Mesendoderm (in vitro differentiated cells): ENCODE measurements at regions not wholly inside any gene's neighbourhood (a gene's known extent, or its start where the extent isn't known, plus 50 kb on each side); places are given as distances from the start of the nearest gene placed in this dataset.
"Not testable (repeated sequence)": the region's sequence is repeated elsewhere in the genome, so short reads cannot be mapped to it uniquely, and the experiment has no call there.

ENCODE experiments used
- DNase-seq: peaks from one replicate; pipeline ENCODE4 v3.0.0; 2013
- H2AK5ac ChIP-seq: 2 replicates; pipeline ENCODE4 v1.6.1; 2013; ENCODE audit warnings: low read length, inconsistent platforms
- H2BK120ac ChIP-seq: 2 replicates; pipeline ENCODE4 v1.6.1; 2013; ENCODE audit warnings: low read depth, mild to moderate bottlenecking, low read length, moderate library complexity, mixed read lengths
- H2BK15ac ChIP-seq: replicated peaks from 2 replicates; pipeline ENCODE4 v1.6.1; 2013; ENCODE audit warnings: low read depth, mild to moderate bottlenecking, moderate library complexity
- H2BK5ac ChIP-seq: 2 replicates; pipeline ENCODE4 v1.6.1; 2013; ENCODE audit warnings: low read length, inconsistent platforms
- H3K18ac ChIP-seq: 2 replicates; pipeline ENCODE4 v1.6.1; 2013; ENCODE audit warnings: mild to moderate bottlenecking, low read length, mixed read lengths
- H3K23ac ChIP-seq: one replicate; pipeline ENCODE4 v1.6.1; 2013; ENCODE audit warnings: low read length
- H3K27ac ChIP-seq: 2 replicates; pipeline ENCODE4 v1.5.1; 2013; ENCODE audit warnings: low read depth, mild to moderate bottlenecking, inconsistent platforms, low read length, moderate library complexity
- H3K27me3 ChIP-seq: 2 replicates; pipeline ENCODE4 v1.6.1; 2013; ENCODE audit warnings: low read length, control low read depth, mild to moderate bottlenecking, inconsistent platforms; ENCODE audit not compliant: insufficient read depth, poor library complexity
- H3K36me3 ChIP-seq: 2 replicates; pipeline ENCODE4 v1.6.1; 2013; ENCODE audit warnings: low read length, inconsistent platforms; ENCODE audit not compliant: control insufficient read depth, insufficient read depth
- H3K4ac ChIP-seq: one replicate; pipeline ENCODE4 v1.6.1; 2013; ENCODE audit warnings: low read depth, mild to moderate bottlenecking, low read length, moderate library complexity
- H3K4me1 ChIP-seq: 2 replicates; pipeline ENCODE4 v1.6.1; 2013; ENCODE audit warnings: low read depth, low read length, inconsistent platforms; ENCODE audit not compliant: control insufficient read depth
- H3K4me2 ChIP-seq: 2 replicates; pipeline ENCODE4 v1.6.1; 2013; ENCODE audit warnings: low read length
- H3K4me3 ChIP-seq: 2 replicates; pipeline ENCODE4 v1.5.1; 2013; ENCODE audit warnings: mild to moderate bottlenecking, low read length
- H3K56ac ChIP-seq: one replicate; pipeline ENCODE4 v1.6.1; 2013; ENCODE audit warnings: low read length
- H3K79me1 ChIP-seq: 2 replicates; pipeline ENCODE4 v1.6.1; 2013; ENCODE audit warnings: low read length, inconsistent platforms
- H3K79me2 ChIP-seq: 2 replicates; pipeline ENCODE4 v1.6.1; 2013; ENCODE audit warnings: mild to moderate bottlenecking, low read length; ENCODE audit not compliant: control insufficient read depth, insufficient read depth
- H3K9ac ChIP-seq: 2 replicates; pipeline ENCODE4 v1.6.1; 2013; ENCODE audit warnings: low read length, inconsistent platforms
- H4K5ac ChIP-seq: one replicate; pipeline ENCODE4 v1.6.1; 2013; ENCODE audit warnings: low read length
- H4K8ac ChIP-seq: one replicate; pipeline ENCODE4 v1.6.1; 2013; ENCODE audit warnings: low read depth, mild to moderate bottlenecking, control low read depth, low read length, moderate library complexity
- WGBS: extraction: QIAGEN DNeasy Blood & Tissue Kit; methylation state at CpG from one replicate; pipeline ENCODE4 v1.1.7; 2013; ENCODE audit warnings: low lambda C conversion rate, missing lambda C conversion rate; ENCODE audit not compliant: insufficient coverage; ENCODE audit errors: extremely low coverage; 5-methylcytosine and 5-hydroxymethylcytosine counted together

GRCh38 chr2:13666582-13667414 is 950.1 kb downstream of the TRIB2 start:
- Histone ChIP-seq H3K4me1 (no peaks in the 10 kb centered on the region), H3K27ac (no peak overlapping the region), H2BK120ac (no peak overlapping the region), H3K4me3 (no peak overlapping the region), H3K79me1 (no peaks in the 10 kb centered on the region), H3K36me3 (no peaks in the 10 kb centered on the region), H3K4ac (no peak overlapping the region), H3K23ac (no peak overlapping the region), H3K4me2 (no peak overlapping the region), H3K27me3 (no peaks in the 10 kb centered on the region), H2BK15ac (no peak overlapping the region), H3K56ac (no peak overlapping the region), H3K79me2 (no peaks in the 10 kb centered on the region), H4K5ac (no peak overlapping the region), H2AK5ac (no peak overlapping the region), H2BK5ac (no peak overlapping the region), H4K8ac (no peak overlapping the region), H3K9ac (no peak overlapping the region), H3K18ac (no peak overlapping the region)
- WGBS: no CpG with 5 or more reads among the region's 3 CpGs
- no peak for DNase-seq

DNA sequence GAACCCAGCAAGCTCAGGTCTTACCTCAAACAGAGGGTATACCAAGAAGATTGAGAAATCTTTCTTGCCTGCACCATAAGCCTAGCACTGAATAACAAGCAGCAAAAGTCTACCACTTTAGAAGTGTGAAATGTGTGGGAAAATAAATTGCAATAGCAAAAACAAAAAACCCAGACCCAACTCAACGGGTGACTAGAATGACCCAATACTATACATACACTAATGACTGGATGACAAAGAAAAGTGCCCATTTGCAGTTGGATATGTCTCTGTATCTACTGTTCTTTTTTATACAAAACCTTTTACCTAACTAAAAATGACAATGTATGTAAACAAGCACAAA is 950.6 kb downstream of the TRIB2 start:
- no CpG with 5 or more reads among the region's 1 CpG for WGBS
- no peak overlapping the region for H2BK5ac ChIP-seq
- no peak overlapping the region for H3K4ac ChIP-seq
- H2BK15ac ChIP-seq: no peak overlapping the region
- no peaks in the 10 kb centered on the region for H3K79me2 ChIP-seq
- no peak overlapping the region for H4K5ac ChIP-seq
- no peak overlapping the region for H3K9ac ChIP-seq
- H3K56ac ChIP-seq: no peak overlapping the region
- H3K4me2 ChIP-seq: no peak overlapping the region
- no peak overlapping the region for H2AK5ac ChIP-seq
- no peak overlapping the region for H2BK120ac ChIP-seq
- H3K79me1 ChIP-seq: no peaks in the 10 kb centered on the region
- no peak overlapping the region for H4K8ac ChIP-seq
- DNase-seq: no peak
- H3K18ac ChIP-seq: no peak overlapping the region
- no peaks in the 10 kb centered on the region for H3K36me3 ChIP-seq
- no peak overlapping the region for H3K27ac ChIP-seq
- H3K4me3 ChIP-seq: no peak overlapping the region
- no peaks in the 10 kb centered on the region for H3K27me3 ChIP-seq
- H3K4me1 ChIP-seq: no peaks in the 10 kb centered on the region
- no peak overlapping the region for H3K23ac ChIP-seq

DNA sequence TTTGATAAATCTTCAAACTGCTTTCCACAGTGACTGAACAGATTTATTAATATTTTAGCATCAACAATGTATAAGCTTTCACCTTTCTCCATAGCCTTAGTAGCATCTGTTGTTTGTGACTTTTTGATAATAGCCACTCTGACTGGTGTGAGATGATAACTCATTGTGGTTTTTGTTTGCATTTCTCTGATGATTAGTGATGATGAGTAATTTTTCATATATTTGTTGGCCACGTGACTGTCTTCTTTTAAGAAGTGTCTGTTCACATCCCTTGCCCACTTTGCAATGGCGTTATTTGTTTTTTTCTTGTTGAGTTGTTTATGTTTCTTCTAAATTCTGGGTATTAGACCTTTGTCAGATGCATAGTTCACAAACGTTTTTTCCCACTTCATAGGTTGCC is 952.9 kb downstream of the TRIB2 start:
- no peak overlapping the region for H3K9ac ChIP-seq
- no peak overlapping the region for H3K56ac ChIP-seq
- no peak overlapping the region for H3K23ac ChIP-seq
- H4K8ac ChIP-seq: no peak overlapping the region
- no peak overlapping the region for H3K18ac ChIP-seq
- no peak overlapping the region for H3K4me3 ChIP-seq
- H3K4me1 ChIP-seq: no peaks in the 10 kb centered on the region
- H4K5ac ChIP-seq: no peak overlapping the region
- no peaks in the 10 kb centered on the region for H3K79me1 ChIP-seq
- H2BK120ac ChIP-seq: no peak overlapping the region
- no peak overlapping the region for H3K27ac ChIP-seq
- no peak overlapping the region for H3K4ac ChIP-seq
- no peaks in the 10 kb centered on the region for H3K27me3 ChIP-seq
- no peaks in the 10 kb centered on the region for H3K36me3 ChIP-seq
- H3K79me2 ChIP-seq: no peaks in the 10 kb centered on the region
- H2AK5ac ChIP-seq: no peak overlapping the region
- no peak overlapping the region for H2BK15ac ChIP-seq
- no peak overlapping the region for H3K4me2 ChIP-seq
- no peak for DNase-seq
- H2BK5ac ChIP-seq: no peak overlapping the region
- no CpG with 5 or more reads among the region's 3 CpGs for WGBS

- H3K4me1 ChIP-seq, H3K36me3 ChIP-seq, H3K56ac ChIP-seq, H3K9ac ChIP-seq, H2BK5ac ChIP-seq, DNase-seq, H3K23ac ChIP-seq, H4K8ac ChIP-seq, H3K18ac ChIP-seq, H3K4me3 ChIP-seq, H3K79me2 ChIP-seq, H3K4ac ChIP-seq, H2BK15ac ChIP-seq, H2AK5ac ChIP-seq, H4K5ac ChIP-seq, H2BK120ac ChIP-seq, H3K4me2 ChIP-seq, H3K27ac ChIP-seq, H3K27me3 ChIP-seq, H3K79me1 ChIP-seq: not testable (repeated sequence)
Observed at GRCh38 chr2:13673821-13674220, 957.1 kb downstream of the TRIB2 start.

DNA sequence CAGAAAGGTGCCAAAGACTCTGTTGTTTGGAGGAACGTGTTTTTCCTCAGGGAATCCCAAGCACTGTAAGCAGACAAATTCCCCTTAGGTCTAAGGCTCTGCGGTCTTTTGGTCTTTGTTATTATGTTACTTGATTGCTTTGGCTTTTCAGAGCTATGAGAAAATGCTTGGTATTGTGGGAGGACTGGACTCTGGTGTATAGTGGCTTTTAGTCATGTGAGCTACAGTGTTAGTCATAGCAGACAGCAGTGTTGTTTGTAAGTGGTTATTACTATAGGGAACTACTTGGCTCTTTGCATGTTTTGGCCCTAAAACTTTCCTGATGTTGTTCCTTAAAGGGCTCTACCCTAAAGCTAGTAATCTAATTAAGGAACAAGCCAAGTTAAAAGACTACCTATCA is 956.2 kb upstream of the LRATD1 start:
- no peak overlapping the region for H2BK15ac ChIP-seq
- no peak overlapping the region for H3K4ac ChIP-seq
- no CpG with 5 or more reads among the region's 2 CpGs for WGBS
- H3K9ac ChIP-seq: no peak overlapping the region
- no peaks in the 10 kb centered on the region for H3K27me3 ChIP-seq
- H3K4me1 ChIP-seq: no peaks in the 10 kb centered on the region
- H3K4me2 ChIP-seq: no peak overlapping the region
- no peak overlapping the region for H4K8ac ChIP-seq
- DNase-seq: no peak
- H3K23ac ChIP-seq: no peak overlapping the region
- H3K27ac ChIP-seq: no peak overlapping the region
- H3K79me2 ChIP-seq: no peaks in the 10 kb centered on the region
- H2BK120ac ChIP-seq: no peak overlapping the region
- no peak overlapping the region for H3K18ac ChIP-seq
- no peak overlapping the region for H2AK5ac ChIP-seq
- H3K4me3 ChIP-seq: no peak overlapping the region
- H2BK5ac ChIP-seq: no peak overlapping the region
- H3K36me3 ChIP-seq: no peaks in the 10 kb centered on the region
- H3K79me1 ChIP-seq: no peaks in the 10 kb centered on the region
- no peak overlapping the region for H4K5ac ChIP-seq
- no peak overlapping the region for H3K56ac ChIP-seq

- no peak overlapping the region for H3K9ac ChIP-seq
- no peaks in the 10 kb centered on the region for H3K27me3 ChIP-seq
- H3K18ac ChIP-seq: no peak overlapping the region
- H4K5ac ChIP-seq: no peak overlapping the region
- H3K4me2 ChIP-seq: no peak overlapping the region
- no peaks in the 10 kb centered on the region for H3K79me2 ChIP-seq
- H2BK120ac ChIP-seq: no peak overlapping the region
- H3K36me3 ChIP-seq: no peaks in the 10 kb centered on the region
- DNase-seq: no peak
- H3K23ac ChIP-seq: no peak overlapping the region
- H3K4ac ChIP-seq: no peak overlapping the region
- no peak overlapping the region for H3K27ac ChIP-seq
- H2AK5ac ChIP-seq: no peak overlapping the region
- no peak overlapping the region for H3K4me3 ChIP-seq
- H2BK5ac ChIP-seq: no peak overlapping the region
- H2BK15ac ChIP-seq: no peak overlapping the region
- H3K56ac ChIP-seq: no peak overlapping the region
- H3K4me1 ChIP-seq: no peaks in the 10 kb centered on the region
- no peaks in the 10 kb centered on the region for H3K79me1 ChIP-seq
- H4K8ac ChIP-seq: no peak overlapping the region
Observed at GRCh38 chr2:13681936-13682335, 950.6 kb upstream of the LRATD1 start.
